ENCODE measurements at regions not wholly inside any gene's neighbourhood (a gene's known extent, or its start where the extent isn't known, plus 50 kb on each side); places are given as distances from the start of the nearest gene placed in this dataset.

- H3K36me3 ChIP-seq (ENCODE audit: insufficient read depth, low read length), result no peaks in the 10 kb centered on the region
- H3K9ac ChIP-seq (ENCODE audit: low read depth, low read length), result no peak overlapping the region
- peak; percentile 73 for TF ChIP-seq CTCF (IDR thresholded peaks at IDR 0.05; ENCODE audit: borderline replicate concordance, extremely low read depth, low read length, poor library complexity, severe bottlenecking)
- no peak for TF ChIP-seq EZH2 (IDR thresholded peaks at IDR 0.05; ENCODE audit: borderline replicate concordance, low read depth, low read length, severe bottlenecking)
- no peak overlapping the region for H3K27ac ChIP-seq (ENCODE audit: low read length)
- peaks cover 6% of the 10 kb centered on the region; the same call in 1 of the 2 replicates for H4K20me1 ChIP-seq (ENCODE audit: insufficient read depth, low read length)
- H3K4me2 ChIP-seq (ENCODE audit: insufficient read depth, low read length), result no peak overlapping the region
- ATAC-seq (ENCODE audit: insufficient read depth, low read depth), result peak; percentile 58
- no peak overlapping the region for H2AFZ ChIP-seq (ENCODE audit: low read depth, low read length)
- DNase-seq, result peak; percentile 49
- H3K9me3 ChIP-seq (ENCODE audit: insufficient read depth, low read length, severe bottlenecking), result no peaks in the 10 kb centered on the region
- H3K27me3 ChIP-seq (ENCODE audit: insufficient read depth, low read length, poor library complexity), result peaks cover 6% of the 10 kb centered on the region
- H3K4me1 ChIP-seq (ENCODE audit: insufficient read depth, low read length), result no peaks in the 10 kb centered on the region
- no peaks in the 10 kb centered on the region for H3K79me2 ChIP-seq (ENCODE audit: insufficient read depth, low read length)
- H3K4me3 ChIP-seq (ENCODE audit: low read depth in 1 of 2, low read length in 2 of 2), result no peak overlapping the region
Observed at GRCh38 chr6:44062771-44063560, 64.3 kb downstream of the MRPL14 start.

GRCh38 chr6:44062105-44062770 is 65.0 kb downstream of the MRPL14 start:
- Histone ChIP-seq H3K27me3 (ENCODE audit: insufficient read depth, low read length, poor library complexity) (peaks cover 6% of the 10 kb centered on the region), H3K4me2 (ENCODE audit: insufficient read depth, low read length) (no peak overlapping the region), H3K36me3 (ENCODE audit: insufficient read depth, low read length) (no peaks in the 10 kb centered on the region), H4K20me1 (ENCODE audit: insufficient read depth, low read length) (peaks cover 6% of the 10 kb centered on the region; the same call in 1 of the 2 replicates), H3K4me1 (ENCODE audit: insufficient read depth, low read length) (no peaks in the 10 kb centered on the region), H3K27ac (ENCODE audit: low read length) (no peak overlapping the region), H3K79me2 (ENCODE audit: insufficient read depth, low read length) (no peaks in the 10 kb centered on the region), H3K4me3 (ENCODE audit: low read depth in 1 of 2, low read length in 2 of 2) (no peak overlapping the region), H3K9me3 (ENCODE audit: insufficient read depth, low read length, severe bottlenecking) (no peaks in the 10 kb centered on the region), H2AFZ (ENCODE audit: low read depth, low read length) (no peak overlapping the region), H3K9ac (ENCODE audit: low read depth, low read length) (no peak overlapping the region)
- ATAC-seq (ENCODE audit: insufficient read depth, low read depth) (peak; percentile 47), DNase-seq (peak; percentile 31)
- no peak for TF ChIP-seq EZH2 (IDR thresholded peaks at IDR 0.05; ENCODE audit: borderline replicate concordance, low read depth, low read length, severe bottlenecking)
- no peak for TF ChIP-seq CTCF (IDR thresholded peaks at IDR 0.05; ENCODE audit: borderline replicate concordance, extremely low read depth, low read length, poor library complexity, severe bottlenecking)

GRCh38 chr6:44061375-44062104 is 65.7 kb downstream of the MRPL14 start:
- no peak overlapping the region for H3K4me3 ChIP-seq (ENCODE audit: low read depth in 1 of 2, low read length in 2 of 2)
- no peak overlapping the region for H3K9ac ChIP-seq (ENCODE audit: low read depth, low read length)
- H3K36me3 ChIP-seq (ENCODE audit: insufficient read depth, low read length), result no peaks in the 10 kb centered on the region
- peaks cover 6% of the 10 kb centered on the region for H3K27me3 ChIP-seq (ENCODE audit: insufficient read depth, low read length, poor library complexity)
- H3K4me2 ChIP-seq (ENCODE audit: insufficient read depth, low read length), result no peak overlapping the region
- no peak for ATAC-seq (ENCODE audit: insufficient read depth, low read depth)
- no peak overlapping the region for H3K27ac ChIP-seq (ENCODE audit: low read length)
- H3K79me2 ChIP-seq (ENCODE audit: insufficient read depth, low read length), result no peaks in the 10 kb centered on the region
- no peak for DNase-seq
- H2AFZ ChIP-seq (ENCODE audit: low read depth, low read length), result no peak overlapping the region
- H4K20me1 ChIP-seq (ENCODE audit: insufficient read depth, low read length), result peaks cover 6% of the 10 kb centered on the region; the same call in 1 of the 2 replicates
- H3K4me1 ChIP-seq (ENCODE audit: insufficient read depth, low read length), result no peaks in the 10 kb centered on the region
- TF ChIP-seq EZH2 (IDR thresholded peaks at IDR 0.05; ENCODE audit: borderline replicate concordance, low read depth, low read length, severe bottlenecking) (no peak), CTCF (IDR thresholded peaks at IDR 0.05; ENCODE audit: borderline replicate concordance, extremely low read depth, low read length, poor library complexity, severe bottlenecking) (no peak)
- no peaks in the 10 kb centered on the region for H3K9me3 ChIP-seq (ENCODE audit: insufficient read depth, low read length, severe bottlenecking)

Measured in DND-41 (cell line).